Esophagus muscularis mucosa (tissue), 4 donors: ENCODE measurements at regions not wholly inside any gene's neighbourhood (a gene's known extent, or its start where the extent isn't known, plus 50 kb on each side); places are given as distances from the start of the nearest gene placed in this dataset.

Experiments
- EP300 ChIP-seq: sonication (generic); formaldehyde crosslinking; IDR thresholded peaks from one replicate; pipeline ENCODE4 v1.6.1; 2017; ENCODE audit warnings: antibody characterized with exemption
- POLR2A ChIP-seq: fragments of 450-650 bp; IDR thresholded peaks from one replicate; pipeline ENCODE4 v1.6.1; 2017; ENCODE audit warnings: antibody characterized with exemption, moderate library complexity, mild to moderate bottlenecking, low read depth
- POLR2AphosphoS5 ChIP-seq, 2 donors: sonication (generic); formaldehyde crosslinking; IDR thresholded peaks; one replicate each; pipeline ENCODE4 v1.6.1; 2017; ENCODE audit warnings: antibody characterized with exemption in 2 of 2
- TF ChIP-seq, protein P1 (sequence below), 3 experiments: fragments of 200-600 bp in 2 of 3; fragments of 450-650 bp in 1 of 3; sonication (generic) in 2 of 3; IDR thresholded peaks; one replicate each; pipeline ENCODE4 v1.5.1; 2017 to 2019; ENCODE audit warnings: antibody characterized with exemption in 3 of 3, mild to moderate bottlenecking in 2 of 3, moderate library complexity in 1 of 3

- TF ChIP-seq, protein P1, sequence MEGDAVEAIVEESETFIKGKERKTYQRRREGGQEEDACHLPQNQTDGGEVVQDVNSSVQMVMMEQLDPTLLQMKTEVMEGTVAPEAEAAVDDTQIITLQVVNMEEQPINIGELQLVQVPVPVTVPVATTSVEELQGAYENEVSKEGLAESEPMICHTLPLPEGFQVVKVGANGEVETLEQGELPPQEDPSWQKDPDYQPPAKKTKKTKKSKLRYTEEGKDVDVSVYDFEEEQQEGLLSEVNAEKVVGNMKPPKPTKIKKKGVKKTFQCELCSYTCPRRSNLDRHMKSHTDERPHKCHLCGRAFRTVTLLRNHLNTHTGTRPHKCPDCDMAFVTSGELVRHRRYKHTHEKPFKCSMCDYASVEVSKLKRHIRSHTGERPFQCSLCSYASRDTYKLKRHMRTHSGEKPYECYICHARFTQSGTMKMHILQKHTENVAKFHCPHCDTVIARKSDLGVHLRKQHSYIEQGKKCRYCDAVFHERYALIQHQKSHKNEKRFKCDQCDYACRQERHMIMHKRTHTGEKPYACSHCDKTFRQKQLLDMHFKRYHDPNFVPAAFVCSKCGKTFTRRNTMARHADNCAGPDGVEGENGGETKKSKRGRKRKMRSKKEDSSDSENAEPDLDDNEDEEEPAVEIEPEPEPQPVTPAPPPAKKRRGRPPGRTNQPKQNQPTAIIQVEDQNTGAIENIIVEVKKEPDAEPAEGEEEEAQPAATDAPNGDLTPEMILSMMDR (IDR thresholded peaks at IDR 0.05) = no peak
- no peak for TF ChIP-seq POLR2A
- no peak for TF ChIP-seq EP300
- peak; percentile 60 to 61 for TF ChIP-seq POLR2AphosphoS5 (IDR thresholded peaks at IDR 0.05)
Measured at GRCh38 chr1:8116894-8117264, 90.8 kb upstream of the ERRFI1 start.
